Aorta (tissue), 5 donors: ENCODE measurements at regions not wholly inside any gene's neighbourhood (a gene's known extent, or its start where the extent isn't known, plus 50 kb on each side); places are given as distances from the start of the nearest gene placed in this dataset.
A peak's percentile ranks its signal among the peaks of the same experiment; 100 is the strongest.

Source experiments
- ATAC-seq: fragments of 200-7000 bp; cut with Tn5 transposase; one replicate; pipeline ENCODE4 v1.9.1; 2022; ENCODE audit warnings: moderate library complexity; ENCODE audit not compliant: low FRiP score
- DNase-seq, 2 donors: peaks; one replicate each; pipeline ENCODE4 v3.0.0-alpha.2; 2020
- H3K27ac ChIP-seq, 2 donors: one replicate each; pipeline ENCODE4 v1.5.1; 2013; ENCODE audit warnings: low read length in 2 of 2, mild to moderate bottlenecking in 2 of 2, moderate library complexity in 2 of 2, control low read depth in 1 of 2, inconsistent platforms in 1 of 2, low read depth in 1 of 2
- H3K27me3 ChIP-seq, 2 donors: one replicate each; pipeline ENCODE4 v1.6.1; 2013; ENCODE audit warnings: control low read depth in 1 of 2, low read length in 1 of 2, mild to moderate bottlenecking in 1 of 2, moderate library complexity in 1 of 2; ENCODE audit not compliant: insufficient read depth in 2 of 2, control insufficient read depth in 1 of 2
- H3K36me3 ChIP-seq, 2 donors: one replicate each; pipeline ENCODE4 v1.6.1; 2013; ENCODE audit warnings: control low read depth in 1 of 2, low read length in 1 of 2, mild to moderate bottlenecking in 1 of 2; ENCODE audit not compliant: insufficient read depth in 2 of 2, control insufficient read depth in 1 of 2
- H3K4me1 ChIP-seq, 2 donors: one replicate each; pipeline ENCODE4 v1.6.1; 2013; ENCODE audit warnings: low read length in 2 of 2, control low read depth in 1 of 2, mild to moderate bottlenecking in 1 of 2, moderate library complexity in 1 of 2; ENCODE audit not compliant: insufficient read depth in 2 of 2, control insufficient read depth in 1 of 2
- H3K4me3 ChIP-seq, 2 donors: one replicate each; pipeline ENCODE4 v1.5.1; 2013; ENCODE audit warnings: low read length in 2 of 2, control low read depth in 1 of 2, mild to moderate bottlenecking in 1 of 2
- H3K9me3 ChIP-seq: one replicate; pipeline ENCODE4 v1.6.1; 2013; ENCODE audit warnings: mild to moderate bottlenecking, low read length; ENCODE audit not compliant: control insufficient read depth
- WGBS, 2 donors: extraction: QIAGEN DNeasy Blood & Tissue Kit; methylation state at CpG; one replicate each; pipeline ENCODE4 v1.1.7; 2013; 5-methylcytosine and 5-hydroxymethylcytosine counted together
- intact Hi-C, 2 donors: fragments of 100-400 bp; cut with DNase I; formaldehyde crosslinking; loops; one replicate each; pipeline versions ENCODE4 v1.14.2 to v1.15.0; 2022
- donor health status: healthy with polysubstance abuse.
- donor health status: Bipolar disorder and iron deficiency.
- donor health status: DM: no; HTN: no; CAD: no.
- donor health status: DM: no; HTN: no; CAD: no.
- donor health status: DM: yes; HTN: yes; CAD: no.

DNA sequence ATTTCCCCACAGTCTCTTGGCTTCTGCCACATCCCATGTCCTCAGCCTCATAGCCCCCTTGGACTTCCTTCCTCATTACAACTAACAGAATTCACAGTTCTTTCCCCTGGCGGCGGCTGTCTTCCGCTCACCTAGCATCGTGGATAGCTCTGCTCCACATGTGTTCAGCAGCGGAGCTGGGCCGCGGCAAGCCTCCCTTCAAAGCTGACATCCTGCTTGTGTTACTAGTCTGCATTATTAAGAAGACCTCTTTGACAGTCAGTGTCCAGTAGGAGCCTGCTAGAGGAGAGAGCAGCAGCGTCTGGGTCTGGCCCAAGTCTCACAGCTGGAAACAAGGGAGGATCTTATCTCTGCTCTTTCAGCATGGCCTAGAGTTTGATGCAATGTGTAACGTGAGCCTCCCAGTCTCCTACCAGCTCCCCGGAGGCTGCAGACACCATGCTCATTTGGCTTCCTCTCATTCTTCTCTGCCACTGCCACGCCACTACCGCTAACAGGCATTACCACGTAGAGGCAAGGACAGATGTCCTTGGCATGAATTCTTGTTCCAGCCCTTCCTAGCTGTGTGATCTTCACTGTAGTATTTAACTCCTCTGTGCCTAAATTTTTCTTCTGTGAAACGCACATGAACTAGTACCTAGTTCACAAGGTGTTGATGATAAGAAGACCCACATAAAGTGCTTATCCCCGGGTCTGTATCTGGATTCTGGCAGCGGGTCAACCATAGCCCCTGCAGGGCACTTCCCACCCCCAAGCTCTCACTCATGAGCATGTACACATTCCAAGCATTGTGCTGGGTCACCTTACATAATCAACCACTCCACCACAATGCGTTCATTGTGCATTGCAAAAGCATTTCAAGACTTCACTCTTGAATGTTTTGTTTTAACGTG lies 107.1 kb upstream of the BACH2 start:
- ATAC-seq (no peak), DNase-seq (no peak)
- WGBS, 2 donors, result 65 to 67% methylated on average over 18 of the region's 18 CpGs
- H3K4me3 ChIP-seq, result no peak overlapping the region
- intact Hi-C loops, result no loop called here
- no peaks in the 10 kb centered on the region for H3K9me3 ChIP-seq
- H3K4me1 ChIP-seq, result no peaks in the 10 kb centered on the region
- H3K36me3 ChIP-seq, result no peaks in the 10 kb centered on the region
- H3K27me3 ChIP-seq, result peaks cover 0 to 2% of the 10 kb centered on the region in 2 donors
- H3K27ac ChIP-seq, result no peak overlapping the region

DNA sequence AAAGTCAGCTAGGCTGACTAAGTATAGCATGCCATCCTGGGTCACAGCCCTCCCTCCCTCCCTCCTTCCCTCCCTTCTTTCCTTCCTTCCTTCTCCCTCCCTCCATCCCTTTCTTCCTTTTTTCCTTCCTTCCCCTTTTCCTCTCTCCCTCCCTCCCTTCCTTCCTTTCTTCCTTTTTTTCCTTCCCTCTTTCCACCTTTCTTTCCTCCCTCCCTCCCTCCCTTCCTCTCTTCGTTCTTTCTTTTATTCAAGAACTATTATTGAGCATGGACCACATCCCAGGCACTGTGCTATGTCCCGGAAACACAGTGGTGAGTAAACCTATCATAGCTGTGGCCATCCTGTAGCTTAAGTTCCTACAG lies 106.2 kb upstream of the BACH2 start:
- no peak overlapping the region for H3K4me3 ChIP-seq
- H3K4me1 ChIP-seq, result no peaks in the 10 kb centered on the region
- H3K36me3 ChIP-seq, result no peaks in the 10 kb centered on the region
- intact Hi-C loops, result no loop called here
- ATAC-seq (no peak), DNase-seq (no peak)
- WGBS, 2 donors, result 90 to 92% methylated on average over 2 of the region's 2 CpGs
- no peak overlapping the region for H3K27ac ChIP-seq
- no peaks in the 10 kb centered on the region for H3K9me3 ChIP-seq
- H3K27me3 ChIP-seq, result peaks cover 0 to 2% of the 10 kb centered on the region in 2 donors

DNA sequence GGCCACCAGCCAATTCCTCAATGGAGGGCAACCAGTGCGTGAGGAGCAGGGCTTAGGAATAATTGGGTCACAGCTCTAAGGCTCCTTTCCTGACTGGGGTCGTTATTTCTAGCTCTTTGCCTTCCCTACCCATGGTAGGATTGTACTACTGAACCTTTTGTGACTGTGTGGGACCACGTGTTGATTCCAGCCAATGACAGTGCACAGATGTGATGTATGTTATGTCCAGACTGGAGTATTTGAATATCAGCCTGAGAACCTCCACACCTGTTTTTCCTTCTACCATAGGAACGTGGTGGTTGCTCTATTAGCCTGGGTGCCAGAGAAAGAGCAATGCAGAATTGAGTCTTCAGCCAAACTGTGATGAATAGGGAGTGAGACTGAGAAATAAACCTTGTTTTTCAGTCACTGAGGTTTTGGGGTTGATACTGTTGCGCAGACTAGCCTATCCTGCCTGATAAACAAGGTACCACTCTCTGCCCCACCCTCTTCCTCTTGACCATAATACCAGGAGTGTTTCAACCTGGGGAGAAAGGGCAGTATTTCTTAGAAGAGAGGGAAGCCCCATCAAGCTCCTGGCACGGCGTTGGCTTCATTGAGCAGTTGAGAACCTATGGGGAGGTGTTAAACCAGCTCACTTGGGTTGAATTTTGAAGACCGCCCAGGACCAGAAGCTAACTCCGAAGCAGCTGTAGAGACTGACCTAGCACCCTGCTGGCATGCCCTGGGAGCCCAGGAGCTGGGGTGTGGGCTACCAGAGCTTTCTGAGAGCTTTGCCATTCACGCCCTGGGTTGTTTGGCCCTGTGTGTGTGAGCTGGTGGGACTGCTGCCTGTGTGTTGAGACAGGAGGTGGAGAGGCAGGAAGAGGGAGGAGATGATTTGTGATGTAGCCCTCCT lies 105.5 kb upstream of the BACH2 start:
- Histone ChIP-seq H3K27me3 (peaks cover 0 to 2% of the 10 kb centered on the region in 2 donors), H3K4me3 (no peak overlapping the region), H3K9me3 (no peaks in the 10 kb centered on the region), H3K27ac (no peak overlapping the region), H3K4me1 (no peaks in the 10 kb centered on the region), H3K36me3 (no peaks in the 10 kb centered on the region)
- no peak for DNase-seq
- ATAC-seq, result no peak
- WGBS, 2 donors, result 78 to 80% methylated on average over 10 of the region's 10 CpGs
- intact Hi-C loops, result no loop called here

DNA sequence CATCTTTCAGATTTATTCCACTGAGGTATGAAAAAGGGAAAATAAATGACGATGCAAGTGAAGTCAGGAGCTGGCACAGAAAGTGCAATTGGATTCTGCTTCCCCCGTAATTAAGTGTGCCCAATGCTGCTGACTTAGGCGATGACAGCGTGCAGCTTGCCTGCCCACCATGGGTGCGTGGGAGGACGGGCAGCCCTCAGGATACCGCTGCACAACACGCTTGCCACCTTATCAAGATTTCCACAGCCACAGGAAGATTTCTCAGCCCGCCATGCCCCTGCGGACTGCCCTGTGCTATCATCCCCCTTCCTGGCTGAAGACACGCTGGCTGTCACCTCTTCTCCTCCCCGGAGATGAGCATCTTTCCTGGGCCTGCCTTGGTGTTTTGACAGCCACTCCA lies 103.3 kb upstream of the BACH2 start:
- DNase-seq, result no peak
- Histone ChIP-seq H3K4me1 (no peaks in the 10 kb centered on the region), H3K4me3 (no peak overlapping the region), H3K27ac (no peak overlapping the region), H3K36me3 (no peaks in the 10 kb centered on the region), H3K9me3 (no peaks in the 10 kb centered on the region), H3K27me3 (peaks cover 0 to 2% of the 10 kb centered on the region in 2 donors)
- 61 to 67% methylated on average over 12 of the region's 12 CpGs for WGBS, 2 donors
- intact Hi-C loops, result no loop called here
- no peak for ATAC-seq

DNA sequence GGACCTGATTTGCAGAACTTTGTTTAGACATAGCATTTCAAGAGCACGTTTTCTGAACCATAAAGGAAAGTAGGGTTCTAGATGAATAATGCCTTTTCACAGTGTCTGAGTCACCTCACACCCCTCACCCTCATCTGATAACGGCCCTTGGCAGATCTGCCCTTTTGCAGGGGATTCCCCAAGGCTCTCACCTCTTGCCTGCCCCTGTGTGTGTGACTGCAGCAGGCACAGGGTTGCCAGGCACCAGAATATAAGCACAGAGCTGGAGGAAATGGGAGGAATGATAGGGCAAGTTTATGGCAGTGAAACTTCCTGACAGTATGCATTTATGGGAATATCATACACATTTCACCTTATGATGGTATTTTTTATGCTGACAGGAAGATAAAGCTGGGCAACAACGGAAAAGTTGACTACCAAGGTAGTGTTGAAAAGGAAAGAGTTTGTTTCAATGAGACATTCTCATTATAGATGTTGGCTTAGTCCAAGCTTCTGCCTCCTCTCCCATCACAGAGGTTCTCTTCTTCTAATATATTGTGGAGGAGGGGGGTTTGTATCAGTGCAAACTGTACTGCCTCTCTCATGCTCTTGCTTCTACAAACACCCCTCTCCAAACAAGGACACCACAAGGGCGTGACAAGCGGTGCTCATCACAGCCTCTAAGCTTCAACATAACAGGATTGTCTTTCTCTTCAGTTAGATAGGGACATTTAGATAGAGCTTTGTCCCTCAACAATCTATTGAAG lies 101.5 kb upstream of the BACH2 start:
- Histone ChIP-seq H3K9me3 (no peaks in the 10 kb centered on the region), H3K27ac (no peak overlapping the region), H3K4me1 (peaks cover 0 to 2% of the 10 kb centered on the region in 2 donors), H3K4me3 (no peak overlapping the region), H3K27me3 (peaks cover 0 to 2% of the 10 kb centered on the region in 2 donors), H3K36me3 (no peaks in the 10 kb centered on the region)
- intact Hi-C loops, result no loop called here
- ATAC-seq (no peak), DNase-seq (no peak)
- 71 to 74% methylated on average over 5 of the region's 5 CpGs for WGBS, 2 donors

DNA sequence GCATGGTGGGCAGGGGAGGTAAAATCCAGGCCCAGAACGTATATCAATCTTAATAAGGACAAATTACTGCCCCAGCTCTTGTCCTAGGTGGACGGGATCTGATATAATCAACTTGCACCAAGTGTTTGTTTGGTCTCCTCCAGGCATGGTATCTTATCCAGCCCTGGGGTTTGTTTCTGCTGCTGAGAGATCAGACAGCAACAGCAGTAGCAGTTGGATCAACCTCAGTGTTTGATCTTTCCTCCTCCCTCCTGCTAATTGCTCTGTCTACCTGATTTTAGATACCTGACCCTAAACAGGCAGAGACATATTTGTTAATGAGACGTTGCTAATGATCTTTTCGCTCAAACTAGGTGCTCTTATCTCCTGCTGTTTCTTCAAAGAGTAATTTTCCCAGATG lies 100.4 kb upstream of the BACH2 start:
- intact Hi-C loops, result no loop called here
- DNase-seq (no peak), ATAC-seq (no peak)
- Histone ChIP-seq H3K36me3 (no peaks in the 10 kb centered on the region), H3K4me3 (no peak overlapping the region), H3K27ac (no peak overlapping the region), H3K9me3 (no peaks in the 10 kb centered on the region), H3K4me1 (peaks cover 0 to 2% of the 10 kb centered on the region in 2 donors), H3K27me3 (peaks cover 0 to 2% of the 10 kb centered on the region in 2 donors)
- 89 to 95% methylated on average over 4 of the region's 4 CpGs for WGBS, 2 donors

DNA sequence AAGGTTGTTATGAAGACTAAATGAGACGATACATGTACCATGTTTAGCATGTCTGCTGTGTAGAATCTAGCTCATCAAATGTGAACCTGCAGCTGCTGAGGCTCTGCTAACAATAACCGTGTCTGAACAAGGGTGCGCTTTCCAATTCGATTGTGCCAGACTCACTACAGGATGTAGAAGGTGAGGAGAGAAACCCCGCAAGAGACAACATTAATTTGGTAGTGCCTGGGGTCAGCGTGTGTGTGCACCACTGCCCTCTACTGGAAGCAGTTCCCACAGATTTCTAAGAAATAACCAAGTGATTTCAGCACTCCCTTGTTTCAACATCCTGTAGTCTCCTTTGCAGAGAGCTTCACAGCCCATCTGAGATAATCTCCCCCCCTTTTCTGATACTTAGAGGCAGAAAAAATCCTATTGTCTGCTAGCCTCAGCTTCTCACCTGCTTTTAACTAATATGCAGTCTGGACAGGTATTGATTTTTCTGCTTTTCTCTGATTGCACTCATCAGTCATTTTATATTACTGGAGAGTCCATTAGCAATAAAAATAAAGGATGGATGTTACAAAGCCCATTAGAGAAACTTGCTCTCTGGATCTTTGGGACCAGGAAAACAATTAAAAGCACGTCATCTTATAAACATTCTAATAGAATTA lies 96.7 kb upstream of the BACH2 start:
- Histone ChIP-seq H3K27ac (no peak overlapping the region), H3K4me3 (no peak overlapping the region), H3K9me3 (no peaks in the 10 kb centered on the region), H3K27me3 (no peaks in the 10 kb centered on the region), H3K4me1 (peaks cover 0 to 2% of the 10 kb centered on the region in 2 donors), H3K36me3 (no peaks in the 10 kb centered on the region)
- DNase-seq (no peak), ATAC-seq (peak; percentile 72)
- WGBS, 2 donors, result 25 to 26% methylated on average over 7 of the region's 7 CpGs
- intact Hi-C loops, result loop anchor here (5.0 kb wide), 3 partner anchors 84 to 296 kb away; partner anchors contain the start of gene BACH2 (in 1 of the 2)

DNA sequence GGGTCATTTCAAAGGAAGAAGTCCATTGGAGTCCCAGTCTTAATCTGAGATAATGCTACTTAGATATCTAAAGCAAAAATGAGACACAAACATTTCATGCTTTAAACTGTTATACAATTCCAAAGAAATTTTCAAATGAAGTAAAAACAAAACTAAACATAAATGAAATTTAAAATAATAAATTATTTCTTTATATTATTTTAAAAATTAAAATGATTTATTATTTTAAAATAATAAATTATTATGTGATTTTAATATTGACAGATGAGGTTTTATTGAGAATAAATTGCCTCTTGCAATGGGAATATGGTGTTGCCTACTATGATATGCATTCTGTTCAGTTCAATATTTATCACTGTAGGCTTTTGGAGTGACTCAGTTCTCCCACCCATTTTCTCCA lies 93.7 kb upstream of the BACH2 start:
- DNase-seq, result no peak
- intact Hi-C loops, result loop anchor here (5.0 kb wide), 3 partner anchors 87 to 293 kb away; partner anchors contain the start of gene BACH2 (in 1 of the 2)
- Histone ChIP-seq H3K36me3 (no peaks in the 10 kb centered on the region), H3K4me1 (peaks cover 0 to 2% of the 10 kb centered on the region in 2 donors), H3K4me3 (no peak overlapping the region), H3K27ac (no peak overlapping the region), H3K27me3 (no peaks in the 10 kb centered on the region), H3K9me3 (no peaks in the 10 kb centered on the region)
- ATAC-seq, result no peak
